Transverse colon (tissue), 4 donors: ENCODE measurements at regions not wholly inside any gene's neighbourhood (a gene's known extent, or its start where the extent isn't known, plus 50 kb on each side); places are given as distances from the start of the nearest gene placed in this dataset.

Experiments used
- DNase-seq: peaks from one replicate; pipeline ENCODE4 v3.0.0-alpha.2; 2019
- H3K27ac ChIP-seq, 4 donors: fragments of 200-600 bp; sonication (generic); 2 replicates each; pipeline ENCODE4 v1.5.1; 2016 to 2018; ENCODE audit warnings: inconsistent platforms in 4 of 4
- H3K27me3 ChIP-seq: fragments of 200-600 bp; sonication (generic); 2 replicates; pipeline ENCODE4 v1.5.1; 2017; ENCODE audit warnings: inconsistent platforms
- H3K36me3 ChIP-seq, 4 donors: fragments of 200-600 bp; sonication (generic); 2 replicates each; pipeline ENCODE4 v1.5.1; 2017 to 2019; ENCODE audit warnings: inconsistent platforms in 4 of 4
- H3K4me1 ChIP-seq, 4 donors: fragments of 200-600 bp; sonication (generic); 2 replicates each; pipeline ENCODE4 v1.5.1; 2017 to 2020; ENCODE audit warnings: inconsistent platforms in 4 of 4
- H3K4me3 ChIP-seq, 4 donors: fragments of 200-600 bp; sonication (generic); 1 replicate in 1 of 4; 2 replicates in 3 of 4; pipeline versions ENCODE4 v1.5.1 to v1.6.1; 2017 to 2019; ENCODE audit warnings: inconsistent platforms in 4 of 4
- H3K9me3 ChIP-seq, 2 donors: fragments of 200-600 bp; sonication (generic); 2 replicates each; pipeline ENCODE4 v1.5.1; 2017 to 2019; ENCODE audit warnings: inconsistent platforms in 2 of 2
- CTCF ChIP-seq, 5 experiments: fragments of 200-600 bp in 3 of 5; fragments of 450-650 bp in 2 of 5; sonication (generic) in 3 of 5; IDR thresholded peaks; 1 replicate in 2 of 5; 2 replicates in 3 of 5; pipeline ENCODE4 v1.5.1; 2016 to 2017; ENCODE audit warnings: antibody characterized with exemption in 5 of 5, inconsistent platforms in 3 of 5, mild to moderate bottlenecking in 2 of 5, moderate library complexity in 1 of 5
- EP300 ChIP-seq: sonication (generic); formaldehyde crosslinking; IDR thresholded peaks from one replicate; pipeline ENCODE4 v1.6.1; 2017; ENCODE audit warnings: antibody characterized with exemption, low read depth
- POLR2A ChIP-seq: fragments of 450-650 bp; IDR thresholded peaks from one replicate; pipeline ENCODE4 v1.6.1; 2016; ENCODE audit warnings: antibody characterized with exemption, mild to moderate bottlenecking, moderate library complexity
- POLR2AphosphoS5 ChIP-seq, 3 donors: sonication (generic); formaldehyde crosslinking; IDR thresholded peaks; one replicate each; pipeline ENCODE4 v1.6.1; 2016; ENCODE audit warnings: antibody characterized with exemption in 3 of 3
- WGBS, 2 donors: methylation state at CpG; one replicate each; pipeline ENCODE4 v1.1.5; 2018; ENCODE audit warnings: low coverage in 1 of 2; 5-methylcytosine and 5-hydroxymethylcytosine counted together
- in situ Hi-C, 4 donors: fragments of 200-750 bp; cut with MboI; loops; one replicate each; pipeline versions ENCODE4 v1.15.0 to v1.15.1; 2017; ENCODE audit warnings: low sequenced_read_pairs in 3 of 4, low pct_ligation_motif_present in 1 of 4, low pct_unique_long_range_greater_than_20kb in 1 of 4
- intact Hi-C: fragments of 100-400 bp; cut with DNase I; formaldehyde crosslinking; loops from one replicate; pipeline ENCODE4 v1.15.1; 2023; ENCODE audit warnings: low total_unique reads

- no peaks in the 10 kb centered on the region for H3K27me3 ChIP-seq
- 50 to 76% methylated on average over 2 of the region's 2 CpGs for WGBS, 2 donors
- no peaks in the 10 kb centered on the region for H3K4me1 ChIP-seq
- no peak overlapping the region for H3K4me3 ChIP-seq
- in situ Hi-C loops (no loop called here), intact Hi-C loops (no loop called here)
- no peaks in the 10 kb centered on the region for H3K36me3 ChIP-seq
- DNase-seq: no peak
- no peaks in the 10 kb centered on the region for H3K9me3 ChIP-seq
- no peak for TF ChIP-seq POLR2A
- TF ChIP-seq EP300: no peak
- no peak for TF ChIP-seq POLR2AphosphoS5 (IDR thresholded peaks at IDR 0.05)
- no peak for TF ChIP-seq CTCF (IDR thresholded peaks at IDR 0.05)
- no peak overlapping the region for H3K27ac ChIP-seq
These were observed 238.3 kb upstream of the NUDT12 start for GRCh38 chr5:103800741-103801495.

GRCh38 chr5:103793595-103794182 is 231.1 kb upstream of the NUDT12 start:
- intact Hi-C loops: no loop called here
- Histone ChIP-seq H3K27ac (no peak overlapping the region), H3K27me3 (no peaks in the 10 kb centered on the region), H3K4me3 (no peak overlapping the region), H3K4me1 (no peaks in the 10 kb centered on the region), H3K36me3 (no peaks in the 10 kb centered on the region), H3K9me3 (peaks cover 5 to 12% of the 10 kb centered on the region in 2 donors)
- no peak for TF ChIP-seq EP300
- TF ChIP-seq POLR2AphosphoS5 (IDR thresholded peaks at IDR 0.05): no peak
- TF ChIP-seq POLR2A: no peak
- TF ChIP-seq CTCF (IDR thresholded peaks at IDR 0.05): no peak
- DNase-seq: no peak
- in situ Hi-C loops: no loop called here

- H3K36me3 ChIP-seq: no peaks in the 10 kb centered on the region
- intact Hi-C loops (no loop called here), in situ Hi-C loops (no loop called here)
- no peaks in the 10 kb centered on the region for H3K27me3 ChIP-seq
- WGBS, 2 donors: 88 to 100% methylated on average over 2 of the region's 2 CpGs
- no peak overlapping the region for H3K27ac ChIP-seq
- H3K4me1 ChIP-seq: no peaks in the 10 kb centered on the region
- no peak for DNase-seq
- H3K9me3 ChIP-seq: peaks cover 0 to 3% of the 10 kb centered on the region in 2 donors
- H3K4me3 ChIP-seq: no peak overlapping the region
- no peak for TF ChIP-seq EP300
- no peak for TF ChIP-seq POLR2AphosphoS5 (IDR thresholded peaks at IDR 0.05)
- TF ChIP-seq POLR2A: no peak
- no peak for TF ChIP-seq CTCF (IDR thresholded peaks at IDR 0.05)
These were observed 223.0 kb upstream of the NUDT12 start for GRCh38 chr5:103785569-103785968.

GRCh38 chr5:103783669-103784068 is 221.1 kb upstream of the NUDT12 start:
- Histone ChIP-seq H3K4me1 (no peaks in the 10 kb centered on the region), H3K27me3 (no peaks in the 10 kb centered on the region), H3K9me3 (no peaks in the 10 kb centered on the region), H3K4me3 (no peak overlapping the region), H3K36me3 (no peaks in the 10 kb centered on the region), H3K27ac (no peak overlapping the region)
- TF ChIP-seq POLR2A (no peak), EP300 (no peak), POLR2AphosphoS5 (IDR thresholded peaks at IDR 0.05) (no peak), CTCF (IDR thresholded peaks at IDR 0.05) (no peak)
- DNase-seq: no peak
- intact Hi-C loops (no loop called here), in situ Hi-C loops (no loop called here)
- 90 to 93% methylated on average over 1 of the region's 1 CpG for WGBS, 2 donors
